HG02678 (cell line): ENCODE measurements at regions not wholly inside any gene's neighbourhood (a gene's known extent, or its start where the extent isn't known, plus 50 kb on each side); places are given as distances from the start of the nearest gene placed in this dataset.

Experiments
- ATAC-seq: cut with Tn5 transposase; IDR thresholded peaks from one replicate; pipeline ENCODE4 v1.9.1; 2021; ENCODE audit warnings: mild to moderate bottlenecking, moderate library complexity; ENCODE audit not compliant: unreplicated experiment

GRCh38 chr10:126781450-126782216 is 111.1 kb upstream of the C10orf90 start:
- ATAC-seq = no peak

GRCh38 chr10:126783806-126784557 is 113.5 kb upstream of the C10orf90 start:
- no peak for ATAC-seq

- no peak for ATAC-seq
Observed at GRCh38 chr10:126787201-126787600, 116.7 kb upstream of the C10orf90 start.

- ATAC-seq = no peak
Observed at GRCh38 chr10:126795318-126795717, 109.9 kb upstream of the DOCK1 start.

GRCh38 chr10:126798649-126799048 is 106.6 kb upstream of the DOCK1 start:
- no peak for ATAC-seq

- no peak for ATAC-seq
Observed at GRCh38 chr10:126803394-126803793, 101.8 kb upstream of the DOCK1 start.

- no peak for ATAC-seq
Observed at GRCh38 chr10:126804396-126804795, 100.8 kb upstream of the DOCK1 start.

GRCh38 chr10:126806498-126806897 is 98.7 kb upstream of the DOCK1 start:
- no peak for ATAC-seq

- no peak for ATAC-seq
Observed at GRCh38 chr10:126806991-126807702, 98.1 kb upstream of the DOCK1 start.

GRCh38 chr10:126808103-126808502 is 97.1 kb upstream of the DOCK1 start:
- ATAC-seq = no peak

- ATAC-seq = no peak
Observed at GRCh38 chr10:126813432-126813831, 91.8 kb upstream of the DOCK1 start.

- ATAC-seq = no peak
Observed at GRCh38 chr10:126833542-126833941, 71.7 kb upstream of the DOCK1 start.

- ATAC-seq = no peak
Observed at GRCh38 chr10:126836009-126836408, 69.2 kb upstream of the DOCK1 start.

- no peak for ATAC-seq
Observed at GRCh38 chr10:126838316-126838715, 66.9 kb upstream of the DOCK1 start.

GRCh38 chr10:126839094-126839761 is 66.0 kb upstream of the DOCK1 start:
- no peak for ATAC-seq

- no peak for ATAC-seq
Observed at GRCh38 chr10:126840576-126841135, 64.6 kb upstream of the DOCK1 start.

GRCh38 chr10:126841341-126841895 is 63.8 kb upstream of the DOCK1 start:
- ATAC-seq = no peak

- no peak for ATAC-seq
Observed at GRCh38 chr10:126842356-126842755, 62.9 kb upstream of the DOCK1 start.

- no peak for ATAC-seq
Observed at GRCh38 chr10:126842836-126843235, 62.4 kb upstream of the DOCK1 start.

- no peak for ATAC-seq
Observed at GRCh38 chr10:126843299-126843934, 61.8 kb upstream of the DOCK1 start.
